Naive B cell (primary cell): ENCODE measurements at regions not wholly inside any gene's neighbourhood (a gene's known extent, or its start where the extent isn't known, plus 50 kb on each side); places are given as distances from the start of the nearest gene placed in this dataset.

Experiments used
- ATAC-seq, 2 donors: fragments of 150-1000 bp; cut with Tn5 transposase; 2 replicates each; pipeline ENCODE4 v1.10.0; 2021; ENCODE audit warnings: low read depth in 2 of 2, mild to moderate bottlenecking in 2 of 2, moderate library complexity in 2 of 2
- DNase-seq: peaks from one replicate; pipeline ENCODE4 v3.0.0; 2022
- H3K27ac Mint-ChIP-seq, 6 donors: one replicate each; pipeline ENCODE4 v1.8.0; 2020 to 2022; ENCODE audit warnings: mild to moderate bottlenecking in 6 of 6, mixed read lengths in 6 of 6, moderate library complexity in 5 of 6, inconsistent platforms in 2 of 6
- H3K27me3 Mint-ChIP-seq, 3 donors: one replicate each; pipeline ENCODE4 v1.8.0; 2021 to 2022; ENCODE audit warnings: mixed read lengths in 3 of 3, mild to moderate bottlenecking in 1 of 3
- H3K36me3 Mint-ChIP-seq, 2 donors: one replicate each; pipeline ENCODE4 v1.8.0; 2020 to 2022; ENCODE audit warnings: mixed read lengths in 2 of 2, inconsistent platforms in 1 of 2, mild to moderate bottlenecking in 1 of 2
- H3K4me1 Mint-ChIP-seq, 3 donors: one replicate each; pipeline ENCODE4 v1.8.0; 2020 to 2022; ENCODE audit warnings: mixed read lengths in 3 of 3, inconsistent platforms in 1 of 3, mild to moderate bottlenecking in 1 of 3, moderate library complexity in 1 of 3
- H3K4me3 Mint-ChIP-seq, 8 donors: one replicate each; pipeline ENCODE4 v1.8.0; 2020 to 2022; ENCODE audit warnings: mild to moderate bottlenecking in 8 of 8, mixed read lengths in 8 of 8, moderate library complexity in 8 of 8, inconsistent platforms in 2 of 8
- H3K9me3 Mint-ChIP-seq, 7 donors: one replicate each; pipeline ENCODE4 v1.8.0; 2020 to 2022; ENCODE audit warnings: mixed read lengths in 7 of 7, mild to moderate bottlenecking in 5 of 7, inconsistent platforms in 2 of 7, moderate library complexity in 1 of 7

- Mint-ChIP-seq H3K4me1 (peaks cover 14 to 26% (median 17%) of the 10 kb centered on the region in 3 donors), H3K36me3 (no peaks in the 10 kb centered on the region), H3K27ac (peak overlapping the region in 1 of 6 donors; percentile 8), H3K27me3 (peaks cover 22 to 53% (median 31%) of the 10 kb centered on the region in 3 donors), H3K9me3 (peaks cover 0 to 15% (median 5%) of the 10 kb centered on the region in 7 donors), H3K4me3 (no peak overlapping the region)
- ATAC-seq: no peak
- DNase-seq: no peak
Observed at GRCh38 chr5:159737263-159737662, 179.0 kb upstream of the ADRA1B start.

- peaks cover 0 to 21% (median 5%) of the 10 kb centered on the region in 7 donors for H3K9me3 Mint-ChIP-seq
- H3K27me3 Mint-ChIP-seq: peaks cover 22 to 33% (median 23%) of the 10 kb centered on the region in 3 donors
- H3K4me3 Mint-ChIP-seq: no peak overlapping the region
- H3K4me1 Mint-ChIP-seq: no peaks in the 10 kb centered on the region
- ATAC-seq: no peak
- no peak overlapping the region for H3K27ac Mint-ChIP-seq
- DNase-seq: no peak
- H3K36me3 Mint-ChIP-seq: no peaks in the 10 kb centered on the region
Observed at GRCh38 chr5:159741829-159742322, 174.4 kb upstream of the ADRA1B start.

GRCh38 chr5:159743234-159743633 lies 173.0 kb upstream of the ADRA1B start:
- ATAC-seq: no peak
- no peak overlapping the region for H3K27ac Mint-ChIP-seq
- no peak for DNase-seq
- no peaks in the 10 kb centered on the region for H3K36me3 Mint-ChIP-seq
- H3K27me3 Mint-ChIP-seq: peaks cover 13 to 20% (median 15%) of the 10 kb centered on the region in 3 donors
- H3K9me3 Mint-ChIP-seq: peaks cover 0 to 21% (median 6%) of the 10 kb centered on the region in 7 donors
- no peaks in the 10 kb centered on the region for H3K4me1 Mint-ChIP-seq
- H3K4me3 Mint-ChIP-seq: no peak overlapping the region

GRCh38 chr5:159746707-159747106 lies 169.6 kb upstream of the ADRA1B start:
- Mint-ChIP-seq H3K27ac (no peak overlapping the region), H3K36me3 (no peaks in the 10 kb centered on the region), H3K4me3 (no peak overlapping the region), H3K27me3 (no peaks in the 10 kb centered on the region), H3K4me1 (peaks cover 0 to 12% (median 0%) of the 10 kb centered on the region in 3 donors), H3K9me3 (peaks cover 4 to 16% (median 7%) of the 10 kb centered on the region in 7 donors)
- ATAC-seq: no peak
- DNase-seq: no peak

- DNase-seq (no peak), ATAC-seq (no peak)
- peak overlapping the region in 1 of 8 donors; percentile 62 for H3K4me3 Mint-ChIP-seq
Observed at GRCh38 chr5:159749146-159749545, 167.1 kb upstream of the ADRA1B start.

GRCh38 chr5:159750226-159750625 lies 166.1 kb upstream of the ADRA1B start:
- H3K9me3 Mint-ChIP-seq: peaks cover 5 to 22% (median 11%) of the 10 kb centered on the region in 7 donors
- peaks cover 0 to 5% (median 0%) of the 10 kb centered on the region in 3 donors for H3K27me3 Mint-ChIP-seq
- peaks cover 0 to 14% of the 10 kb centered on the region in 2 donors for H3K36me3 Mint-ChIP-seq
- DNase-seq (no peak), ATAC-seq (no peak)
- H3K4me1 Mint-ChIP-seq: peaks cover 0 to 12% (median 0%) of the 10 kb centered on the region in 3 donors
- H3K4me3 Mint-ChIP-seq: no peak overlapping the region
- peak overlapping the region in 1 of 6 donors; percentile 49 for H3K27ac Mint-ChIP-seq

More at GRCh38 chr5:159749146-159749545, 167.1 kb upstream of the ADRA1B start:
- Mint-ChIP-seq H3K4me1 (peaks cover 0 to 12% (median 0%) of the 10 kb centered on the region in 3 donors), H3K36me3 (peaks cover 0 to 10% of the 10 kb centered on the region in 2 donors), H3K9me3 (peaks cover 5 to 19% (median 11%) of the 10 kb centered on the region in 7 donors), H3K27ac (no peak overlapping the region), H3K27me3 (peaks cover 0 to 2% (median 0%) of the 10 kb centered on the region in 3 donors)

GRCh38 chr5:159751459-159751858 lies 164.8 kb upstream of the ADRA1B start:
- peaks cover 0 to 12% (median 0%) of the 10 kb centered on the region in 3 donors for H3K4me1 Mint-ChIP-seq
- no peak overlapping the region for H3K4me3 Mint-ChIP-seq
- DNase-seq: no peak
- peaks cover 0 to 5% (median 0%) of the 10 kb centered on the region in 3 donors for H3K27me3 Mint-ChIP-seq
- peaks cover 0 to 14% of the 10 kb centered on the region in 2 donors for H3K36me3 Mint-ChIP-seq
- H3K27ac Mint-ChIP-seq: peak overlapping the region in 1 of 6 donors; percentile 31
- no peak for ATAC-seq
- H3K9me3 Mint-ChIP-seq: peaks cover 5 to 22% (median 11%) of the 10 kb centered on the region in 7 donors

- H3K27me3 Mint-ChIP-seq: peaks cover 0 to 5% (median 0%) of the 10 kb centered on the region in 3 donors
- no peak overlapping the region for H3K27ac Mint-ChIP-seq
- peaks cover 0 to 12% (median 0%) of the 10 kb centered on the region in 3 donors for H3K4me1 Mint-ChIP-seq
- H3K4me3 Mint-ChIP-seq: peak overlapping the region in 1 of 8 donors; percentile 27
- H3K9me3 Mint-ChIP-seq: peaks cover 5 to 22% (median 11%) of the 10 kb centered on the region in 7 donors
- ATAC-seq (no peak), DNase-seq (no peak)
- H3K36me3 Mint-ChIP-seq: peaks cover 0 to 14% of the 10 kb centered on the region in 2 donors
Observed at GRCh38 chr5:159752622-159753275, 163.5 kb upstream of the ADRA1B start.

GRCh38 chr5:159758189-159758588 lies 158.1 kb upstream of the ADRA1B start:
- Mint-ChIP-seq H3K27me3 (peaks cover 0 to 19% (median 0%) of the 10 kb centered on the region in 3 donors), H3K27ac (no peak overlapping the region), H3K9me3 (peaks cover 0 to 6% (median 2%) of the 10 kb centered on the region in 7 donors), H3K4me1 (peaks cover 0 to 2% (median under 1%) of the 10 kb centered on the region in 3 donors), H3K4me3 (no peak overlapping the region), H3K36me3 (peaks cover 0 to 6% of the 10 kb centered on the region in 2 donors)
- no peak for ATAC-seq
- DNase-seq: no peak

GRCh38 chr5:159759791-159760290 lies 156.4 kb upstream of the ADRA1B start:
- Mint-ChIP-seq H3K27ac (no peak overlapping the region), H3K4me1 (peaks cover 11 to 15% (median 13%) of the 10 kb centered on the region in 3 donors), H3K9me3 (peaks cover 0 to 1% (median 0%) of the 10 kb centered on the region in 7 donors), H3K27me3 (peaks cover 0 to 14% (median 0%) of the 10 kb centered on the region in 3 donors), H3K36me3 (no peaks in the 10 kb centered on the region), H3K4me3 (no peak overlapping the region)
- DNase-seq (no peak), ATAC-seq (no peak)

- Mint-ChIP-seq H3K9me3 (peaks cover 0 to 10% (median 0%) of the 10 kb centered on the region in 7 donors), H3K4me1 (peaks cover 11 to 15% (median 13%) of the 10 kb centered on the region in 3 donors), H3K27me3 (peaks cover 5 to 18% (median 12%) of the 10 kb centered on the region in 3 donors), H3K36me3 (no peaks in the 10 kb centered on the region), H3K4me3 (no peak overlapping the region), H3K27ac (no peak overlapping the region)
- DNase-seq: no peak
- no peak for ATAC-seq
Observed at GRCh38 chr5:159762921-159763320, 153.4 kb upstream of the ADRA1B start.

GRCh38 chr5:159763562-159763961 lies 152.7 kb upstream of the ADRA1B start:
- peaks cover 11 to 15% (median 13%) of the 10 kb centered on the region in 3 donors for H3K4me1 Mint-ChIP-seq
- no peak overlapping the region for H3K4me3 Mint-ChIP-seq
- peaks cover 0 to 10% (median 0%) of the 10 kb centered on the region in 7 donors for H3K9me3 Mint-ChIP-seq
- no peak overlapping the region for H3K27ac Mint-ChIP-seq
- DNase-seq: no peak
- H3K36me3 Mint-ChIP-seq: no peaks in the 10 kb centered on the region
- peaks cover 8 to 21% (median 17%) of the 10 kb centered on the region in 3 donors for H3K27me3 Mint-ChIP-seq
- ATAC-seq: no peak

- no peak overlapping the region for H3K4me3 Mint-ChIP-seq
- DNase-seq (no peak), ATAC-seq (no peak)
- no peaks in the 10 kb centered on the region for H3K36me3 Mint-ChIP-seq
- peaks cover 14 to 29% (median 25%) of the 10 kb centered on the region in 3 donors for H3K27me3 Mint-ChIP-seq
- H3K4me1 Mint-ChIP-seq: peaks cover 11 to 15% (median 13%) of the 10 kb centered on the region in 3 donors
- peaks cover 0 to 10% (median 0%) of the 10 kb centered on the region in 7 donors for H3K9me3 Mint-ChIP-seq
- H3K27ac Mint-ChIP-seq: peak overlapping the region in 1 of 6 donors; percentile 18
Observed at GRCh38 chr5:159764283-159765134, 151.8 kb upstream of the ADRA1B start.
